ENCODE measurements at regions not wholly inside any gene's neighbourhood (a gene's known extent, or its start where the extent isn't known, plus 50 kb on each side); places are given as distances from the start of the nearest gene placed in this dataset.
A peak's percentile ranks its signal among the peaks of the same experiment; 100 is the strongest.

- no peak for DNase-seq (ENCODE audit: low read depth)
These were observed 520.9 kb downstream of the CD83 start for GRCh38 chr6:14638435-14638905.

- DNase-seq (ENCODE audit: low read depth) = peak; percentile 60
These were observed 521.6 kb downstream of the CD83 start for GRCh38 chr6:14638906-14639761.

- no peak for DNase-seq (ENCODE audit: low read depth)
These were observed 522.5 kb downstream of the CD83 start for GRCh38 chr6:14639983-14640599.

GRCh38 chr6:14640631-14641030, 523.1 kb downstream of the CD83 start:
- DNase-seq (ENCODE audit: low read depth) = no peak

- no peak for DNase-seq (ENCODE audit: low read depth)
These were observed 524.0 kb downstream of the CD83 start for GRCh38 chr6:14641423-14642135.

GRCh38 chr6:14642136-14642505, 524.5 kb downstream of the CD83 start:
- DNase-seq (ENCODE audit: low read depth) = no peak

GRCh38 chr6:14642842-14643241, 525.3 kb downstream of the CD83 start:
- peak; percentile 37 for DNase-seq (ENCODE audit: low read depth)

- no peak for DNase-seq (ENCODE audit: low read depth)
These were observed 526.8 kb downstream of the CD83 start for GRCh38 chr6:14644381-14644780.

- DNase-seq (ENCODE audit: low read depth) = no peak
These were observed 527.6 kb downstream of the CD83 start for GRCh38 chr6:14645221-14645620.

- DNase-seq (ENCODE audit: low read depth) = no peak
These were observed 528.3 kb downstream of the CD83 start for GRCh38 chr6:14645841-14646240.

- no peak for DNase-seq (ENCODE audit: low read depth)
These were observed 528.8 kb downstream of the CD83 start for GRCh38 chr6:14646371-14646770.

GRCh38 chr6:14647357-14647756, 529.8 kb downstream of the CD83 start:
- no peak for DNase-seq (ENCODE audit: low read depth)

GRCh38 chr6:14652536-14652935, 535.0 kb downstream of the CD83 start:
- no peak for DNase-seq (ENCODE audit: low read depth)

- no peak for DNase-seq (ENCODE audit: low read depth)
These were observed 537.9 kb downstream of the CD83 start for GRCh38 chr6:14655201-14656061.

- DNase-seq (ENCODE audit: low read depth) = no peak
These were observed 538.5 kb downstream of the CD83 start for GRCh38 chr6:14656078-14656521.

GRCh38 chr6:14656649-14657048, 539.1 kb downstream of the CD83 start:
- DNase-seq (ENCODE audit: low read depth) = no peak

GRCh38 chr6:14658030-14658429, 540.5 kb downstream of the CD83 start:
- DNase-seq (ENCODE audit: low read depth) = no peak

GRCh38 chr6:14658886-14659561, 541.5 kb downstream of the CD83 start:
- peak; percentile 89 for DNase-seq (ENCODE audit: low read depth)

GRCh38 chr6:14659841-14660240, 542.3 kb downstream of the CD83 start:
- DNase-seq (ENCODE audit: low read depth) = no peak

- no peak for DNase-seq (ENCODE audit: low read depth)
These were observed 543.4 kb downstream of the CD83 start for GRCh38 chr6:14660806-14661579.

Measured in EH (cell line).